K562 (cell line): ENCODE measurements at regions not wholly inside any gene's neighbourhood (a gene's known extent, or its start where the extent isn't known, plus 50 kb on each side); places are given as distances from the start of the nearest gene placed in this dataset.

ENCODE experiments used
- ATAC-seq: fragments of 200-7000 bp; cut with Tn5 transposase; 3 replicates; pipeline ENCODE4 v1.9.1; 2020; ENCODE audit warnings: moderate library complexity
- BruUV-seq: library from RNA; stranded (reverse); fragments of 400-500 nt; replicated peaks from 2 replicates; lab custom pipeline; 2021; lab: Mats Ljungman, UMichigan
- CTCF ChIA-PET: fragments of 300-600 bp; formaldehyde crosslinking; extraction: SDS; loops from one replicate; lab custom pipeline; 2021; ENCODE audit warnings: low intra/inter-chr PET ratio; lab: Yijun Ruan, JAX
- POLR2A ChIA-PET: fragments of 300-600, 350-650 bp; sonication (Branson Sonifier 250); formaldehyde crosslinking; extraction: SDS; loops from one replicate; lab custom pipeline; 2021; ENCODE audit warnings: antibody characterized with exemption, inconsistent platforms; lab: Yijun Ruan, JAX
- DNase-seq, 4 experiments: peaks; one replicate each; pipeline versions ENCODE4 v3.0.0 to v3.0.0-alpha.2; 2011 to 2018; ENCODE audit warnings: low spot score in 3 of 4, mixed read lengths in 3 of 4; ENCODE audit errors: extremely low read depth in 1 of 4
- FAIRE-seq: peaks from 2 replicates; lab custom pipeline; 2011; peaks lifted over from hg19 to GRCh38; lab: Jason Lieb, UNC
- H2AFZ ChIP-seq: 2 replicates; pipeline ENCODE4 v1.6.0; 2011; ENCODE audit warnings: low read depth, low read length, control low read depth, inconsistent platforms
- H3K27ac ChIP-seq: fragments of 200-600 bp; 3 replicates; pipeline ENCODE4 v1.8.0; 2011; ENCODE audit warnings: low read depth, mild to moderate bottlenecking, control low read depth, inconsistent platforms, low read length, moderate library complexity, mixed read lengths; ENCODE audit errors: extremely low read depth
- H3K27me3 ChIP-seq, 2 experiments: fragments of 300-600 bp in 1 of 2; 2 replicates in 1 of 2; 3 replicates in 1 of 2; pipeline versions ENCODE4 v1.6.0 to v1.8.0; 2011; ENCODE audit warnings: inconsistent platforms in 2 of 2, low read length in 2 of 2, mild to moderate bottlenecking in 1 of 2, mixed read lengths in 1 of 2, moderate library complexity in 1 of 2; ENCODE audit not compliant: control insufficient read depth in 2 of 2, insufficient read depth in 2 of 2
- H3K36me3 ChIP-seq: fragments of 300-600 bp; 3 replicates; pipeline ENCODE4 v1.8.0; 2011; ENCODE audit warnings: mild to moderate bottlenecking, low read length, inconsistent platforms; ENCODE audit not compliant: control insufficient read depth, insufficient read depth
- H3K4me1 ChIP-seq, 2 experiments: fragments of 200-600 bp in 1 of 2; replicated peaks in 1 of 2; 2 replicates in 1 of 2; 3 replicates in 1 of 2; pipeline versions ENCODE4 v1.5.1 to v1.8.0; 2011; ENCODE audit warnings: inconsistent platforms in 2 of 2, low read length in 2 of 2, mild to moderate bottlenecking in 1 of 2, mixed read lengths in 1 of 2, moderate library complexity in 1 of 2; ENCODE audit not compliant: control insufficient read depth in 2 of 2, insufficient read depth in 2 of 2
- H3K4me2 ChIP-seq: 2 replicates; pipeline ENCODE4 v1.6.1; 2011; ENCODE audit warnings: low read length, control low read depth, inconsistent platforms, mixed read lengths; ENCODE audit not compliant: insufficient read depth
- H3K4me3 ChIP-seq: fragments of 200-600 bp; sonication (generic), shearing (Covaris generic); 2 replicates; pipeline ENCODE4 v1.5.1; 2016; ENCODE audit warnings: control low read depth, inconsistent platforms
- H3K79me2 ChIP-seq: fragments of 200-600 bp; 3 replicates; pipeline ENCODE4 v1.8.0; 2011; ENCODE audit warnings: low read length, inconsistent platforms; ENCODE audit not compliant: control insufficient read depth, insufficient read depth
- H3K9ac ChIP-seq, 2 experiments: 2 replicates each; pipeline versions ENCODE4 v1.6.0 to v1.6.1; 2011; ENCODE audit warnings: low read depth in 2 of 2, low read length in 2 of 2, control low read depth in 1 of 2, inconsistent platforms in 1 of 2, mild to moderate bottlenecking in 1 of 2, mixed read lengths in 1 of 2; ENCODE audit not compliant: insufficient read depth in 1 of 2
- H3K9me1 ChIP-seq: one replicate; pipeline ENCODE4 v1.6.0; 2011; ENCODE audit warnings: inconsistent platforms, mild to moderate bottlenecking, low read length, moderate library complexity; ENCODE audit not compliant: control insufficient read depth, insufficient read depth
- H3K9me3 ChIP-seq: replicated peaks from 2 replicates; pipeline ENCODE4 v1.5.1; 2011; ENCODE audit warnings: low read depth, low read length, inconsistent platforms; ENCODE audit not compliant: control insufficient read depth, insufficient read depth
- H4K20me1 ChIP-seq: replicated peaks from 2 replicates; pipeline ENCODE4 v1.6.1; 2011; ENCODE audit warnings: low read length, inconsistent platforms, mixed read lengths; ENCODE audit not compliant: control insufficient read depth, insufficient read depth
- C11orf30 ChIP-seq: fragments of 450-650 bp; IDR thresholded peaks from 2 replicates; pipeline ENCODE4 v1.6.1; 2016; ENCODE audit warnings: low read depth, mild to moderate bottlenecking
- CBX3 ChIP-seq, 2 experiments: IDR thresholded peaks; 1 replicate in 1 of 2; 2 replicates in 1 of 2; pipeline ENCODE4 v1.6.1; 2012; ENCODE audit warnings: inconsistent platforms in 2 of 2, low read length in 2 of 2, borderline replicate concordance in 1 of 2, control low read depth in 1 of 2
- DMBX1 ChIP-seq: fragments of 250-450 bp; sonication (Bioruptor Pico); IDR thresholded peaks from 2 replicates; pipeline ENCODE4 v1.8.0; 2022; ENCODE audit warnings: inconsistent platforms, mild to moderate bottlenecking, moderate library complexity, borderline replicate concordance
- ELF1 ChIP-seq: fragments of 200-800 bp; sonication (Bioruptor generic); IDR thresholded peaks from 2 replicates; pipeline ENCODE4 v1.6.1; 2016; ENCODE audit warnings: missing genetic modification characterization, missing compliant biosample characterization
- GABPA ChIP-seq: fragments of 200-800 bp; sonication (Bioruptor generic); conservative IDR thresholded peaks from 2 replicates; pipeline ENCODE4 v1.6.1; 2016; ENCODE audit warnings: low read depth, missing genetic modification characterization, missing compliant biosample characterization
- GTF2F1 ChIP-seq: IDR thresholded peaks from 2 replicates; pipeline ENCODE4 v1.6.1; 2011; ENCODE audit warnings: low read depth, low read length, improper control_type of control experiment
- WGBS: fragments of 100-300 bp; shearing (Covaris generic); methylation state at CpG from one replicate; pipeline ENCODE4 v1.1.6; 2016; ENCODE audit warnings: low coverage, mixed read lengths; ENCODE audit not compliant: insufficient coverage; ENCODE audit errors: missing lambda C conversion rate; 5-methylcytosine and 5-hydroxymethylcytosine counted together
- in situ Hi-C: fragments of 300-500 bp; cut with MboI; formaldehyde crosslinking; loops from 4 replicates; pipeline ENCODE4 v1.15.0; 2018; ENCODE audit warnings: inconsistent platforms, mixed read lengths
- intact Hi-C: fragments of 100-400 bp; cut with micrococcal nuclease; formaldehyde crosslinking; loops from 2 replicates; pipeline ENCODE4 v1.14.2; 2022
- TF ChIP-seq, protein P1 (sequence below): fragments of 450-650 bp; formaldehyde crosslinking; IDR thresholded peaks from 2 replicates; pipeline ENCODE4 v1.4.0; 2022; ENCODE audit warnings: missing genetic modification characterization
- TF ChIP-seq, protein P2 (sequence below): fragments of 450-650 bp; IDR thresholded peaks from 2 replicates; pipeline ENCODE4 v1.6.1; 2016
- TF ChIP-seq, protein P3 (sequence below): sonication (generic); formaldehyde crosslinking; IDR thresholded peaks from 2 replicates; pipeline ENCODE4 v1.9.0; 2022; ENCODE audit warnings: mild to moderate bottlenecking, missing genetic modification reagents
- TF ChIP-seq, protein P4 (sequence below): fragments of 450-650 bp; IDR thresholded peaks from 2 replicates; pipeline ENCODE4 v1.6.1; 2018; ENCODE audit not compliant: partially characterized antibody
- TF ChIP-seq, protein P5 (sequence below): sonication (generic); formaldehyde crosslinking; IDR thresholded peaks from 2 replicates; pipeline ENCODE4 v1.8.0; 2022; ENCODE audit warnings: mild to moderate bottlenecking, low read depth, missing genetic modification reagents

DNA sequence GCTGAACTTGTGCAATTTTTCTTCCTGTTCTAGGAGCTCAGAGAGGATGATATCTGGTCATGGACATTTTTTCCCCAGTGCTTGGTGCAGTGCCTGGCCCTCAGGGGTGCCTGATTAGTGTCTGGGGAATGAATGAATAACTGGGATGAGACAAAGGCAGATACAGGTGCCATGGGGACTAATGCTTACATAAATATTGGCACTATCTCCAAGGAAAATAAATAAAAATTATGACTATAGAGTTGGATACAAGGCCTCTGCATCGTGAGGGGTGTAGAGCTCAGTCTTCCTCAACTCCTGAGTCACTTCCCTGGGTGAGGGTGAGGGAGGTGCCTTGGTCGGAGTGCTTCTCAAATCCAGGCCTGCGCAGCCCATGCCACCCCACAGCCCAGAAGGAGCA lies 188.6 kb downstream of the KCNA5 start (continued):
- TF ChIP-seq DMBX1 (CRISPR knock-in tag), result no peak
- TF ChIP-seq, protein P1, sequence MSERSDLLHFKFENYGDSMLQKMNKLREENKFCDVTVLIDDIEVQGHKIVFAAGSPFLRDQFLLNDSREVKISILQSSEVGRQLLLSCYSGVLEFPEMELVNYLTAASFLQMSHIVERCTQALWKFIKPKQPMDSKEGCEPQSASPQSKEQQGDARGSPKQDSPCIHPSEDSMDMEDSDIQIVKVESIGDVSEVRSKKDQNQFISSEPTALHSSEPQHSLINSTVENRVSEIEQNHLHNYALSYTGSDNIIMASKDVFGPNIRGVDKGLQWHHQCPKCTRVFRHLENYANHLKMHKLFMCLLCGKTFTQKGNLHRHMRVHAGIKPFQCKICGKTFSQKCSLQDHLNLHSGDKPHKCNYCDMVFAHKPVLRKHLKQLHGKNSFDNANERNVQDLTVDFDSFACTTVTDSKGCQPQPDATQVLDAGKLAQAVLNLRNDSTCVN, result no peak

DNA sequence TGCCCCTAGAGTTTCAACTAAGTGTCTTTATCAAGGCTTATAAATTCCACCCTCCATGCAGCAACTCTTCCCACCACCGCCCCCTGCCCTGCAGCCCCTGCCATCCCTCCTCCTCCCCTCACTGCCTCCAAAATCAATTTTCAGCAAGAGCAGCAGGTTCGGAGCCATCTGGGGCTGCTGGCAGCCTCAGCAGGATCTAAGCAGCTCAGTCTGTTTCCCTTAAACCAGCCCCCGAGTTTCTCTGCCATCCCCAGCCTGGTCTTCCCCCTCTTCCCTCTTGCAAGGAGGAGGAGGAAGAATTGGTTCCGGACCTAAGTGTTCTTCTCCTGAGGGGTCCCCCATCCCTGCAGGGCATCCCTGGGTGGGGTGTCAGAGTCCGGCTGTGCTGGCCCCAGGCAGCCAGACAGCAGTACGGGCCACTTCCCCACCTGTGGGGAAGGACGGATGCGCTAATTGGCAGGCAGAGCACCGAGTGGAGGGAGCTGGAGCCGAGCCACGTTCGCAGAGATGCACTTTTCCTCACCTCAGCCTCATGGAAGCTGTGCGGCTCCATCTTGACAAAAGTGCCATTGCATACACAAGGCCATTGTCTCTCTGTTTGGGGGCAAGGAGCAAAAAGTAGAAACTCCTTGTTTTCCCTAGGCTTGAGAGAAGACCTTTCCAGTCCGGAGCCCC lies 189.3 kb downstream of the KCNA5 start:
- no peak for DNase-seq
- Histone ChIP-seq H3K27ac (no peak overlapping the region), H3K9me1 (no peaks in the 10 kb centered on the region), H2AFZ (no peak overlapping the region), H3K9me3 (no peaks in the 10 kb centered on the region), H3K9ac (no peak overlapping the region), H3K4me2 (no peak overlapping the region), H4K20me1 (no peaks in the 10 kb centered on the region), H3K36me3 (no peaks in the 10 kb centered on the region), H3K27me3 (peaks cover 0 to 6% of the 10 kb centered on the region in 2 experiments; a peak in 2 of 5 replicates), H3K4me1 (0 out of 5 replicates have a peak, but pooled peaks cover 0 to 4% of the 10 kb centered on the region in 2 experiments), H3K79me2 (no peaks in the 10 kb centered on the region), H3K4me3 (no peak overlapping the region)
- intact Hi-C loops, result no loop called here
- WGBS, result 4% methylated on average over 12 of the region's 14 CpGs
- ChIA-PET CTCF (no interaction called here), POLR2A (no interaction called here)
- no peak for FAIRE-seq
- ATAC-seq, result no peak
- no TSS peak for BruUV-seq
- in situ Hi-C loops, result no loop called here
- TF ChIP-seq, protein P2, sequence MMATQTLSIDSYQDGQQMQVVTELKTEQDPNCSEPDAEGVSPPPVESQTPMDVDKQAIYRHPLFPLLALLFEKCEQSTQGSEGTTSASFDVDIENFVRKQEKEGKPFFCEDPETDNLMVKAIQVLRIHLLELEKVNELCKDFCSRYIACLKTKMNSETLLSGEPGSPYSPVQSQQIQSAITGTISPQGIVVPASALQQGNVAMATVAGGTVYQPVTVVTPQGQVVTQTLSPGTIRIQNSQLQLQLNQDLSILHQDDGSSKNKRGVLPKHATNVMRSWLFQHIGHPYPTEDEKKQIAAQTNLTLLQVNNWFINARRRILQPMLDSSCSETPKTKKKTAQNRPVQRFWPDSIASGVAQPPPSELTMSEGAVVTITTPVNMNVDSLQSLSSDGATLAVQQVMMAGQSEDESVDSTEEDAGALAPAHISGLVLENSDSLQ, result no peak
- TF ChIP-seq GABPA (tag) (no peak), C11orf30 (no peak), GTF2F1 (no peak), ELF1 (tag) (no peak), CBX3 (IDR thresholded peaks at IDR 0.05; ENCODE audit: borderline replicate concordance in 1 of 2, low read length in 2 of 2) (no peak)
- TF ChIP-seq, protein P3, sequence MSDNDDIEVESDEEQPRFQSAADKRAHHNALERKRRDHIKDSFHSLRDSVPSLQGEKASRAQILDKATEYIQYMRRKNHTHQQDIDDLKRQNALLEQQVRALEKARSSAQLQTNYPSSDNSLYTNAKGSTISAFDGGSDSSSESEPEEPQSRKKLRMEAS (CRISPR knock-in tag), result no peak
- TF ChIP-seq, protein P4, sequence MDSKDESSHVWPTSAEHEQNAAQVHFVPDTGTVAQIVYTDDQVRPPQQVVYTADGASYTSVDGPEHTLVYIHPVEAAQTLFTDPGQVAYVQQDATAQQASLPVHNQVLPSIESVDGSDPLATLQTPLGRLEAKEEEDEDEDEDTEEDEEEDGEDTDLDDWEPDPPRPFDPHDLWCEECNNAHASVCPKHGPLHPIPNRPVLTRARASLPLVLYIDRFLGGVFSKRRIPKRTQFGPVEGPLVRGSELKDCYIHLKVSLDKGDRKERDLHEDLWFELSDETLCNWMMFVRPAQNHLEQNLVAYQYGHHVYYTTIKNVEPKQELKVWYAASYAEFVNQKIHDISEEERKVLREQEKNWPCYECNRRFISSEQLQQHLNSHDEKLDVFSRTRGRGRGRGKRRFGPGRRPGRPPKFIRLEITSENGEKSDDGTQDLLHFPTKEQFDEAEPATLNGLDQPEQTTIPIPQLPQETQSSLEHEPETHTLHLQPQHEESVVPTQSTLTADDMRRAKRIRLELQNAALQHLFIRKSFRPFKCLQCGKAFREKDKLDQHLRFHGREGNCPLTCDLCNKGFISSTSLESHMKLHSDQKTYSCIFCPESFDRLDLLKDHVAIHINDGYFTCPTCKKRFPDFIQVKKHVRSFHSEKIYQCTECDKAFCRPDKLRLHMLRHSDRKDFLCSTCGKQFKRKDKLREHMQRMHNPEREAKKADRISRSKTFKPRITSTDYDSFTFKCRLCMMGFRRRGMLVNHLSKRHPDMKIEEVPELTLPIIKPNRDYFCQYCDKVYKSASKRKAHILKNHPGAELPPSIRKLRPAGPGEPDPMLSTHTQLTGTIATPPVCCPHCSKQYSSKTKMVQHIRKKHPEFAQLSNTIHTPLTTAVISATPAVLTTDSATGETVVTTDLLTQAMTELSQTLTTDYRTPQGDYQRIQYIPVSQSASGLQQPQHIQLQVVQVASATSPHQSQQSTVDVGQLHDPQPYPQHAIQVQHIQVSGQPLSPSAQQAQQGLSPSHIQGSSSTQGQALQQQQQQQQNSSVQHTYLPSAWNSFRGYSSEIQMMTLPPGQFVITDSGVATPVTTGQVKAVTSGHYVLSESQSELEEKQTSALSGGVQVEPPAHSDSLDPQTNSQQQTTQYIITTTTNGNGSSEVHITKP, result no peak
- TF ChIP-seq, protein P5, sequence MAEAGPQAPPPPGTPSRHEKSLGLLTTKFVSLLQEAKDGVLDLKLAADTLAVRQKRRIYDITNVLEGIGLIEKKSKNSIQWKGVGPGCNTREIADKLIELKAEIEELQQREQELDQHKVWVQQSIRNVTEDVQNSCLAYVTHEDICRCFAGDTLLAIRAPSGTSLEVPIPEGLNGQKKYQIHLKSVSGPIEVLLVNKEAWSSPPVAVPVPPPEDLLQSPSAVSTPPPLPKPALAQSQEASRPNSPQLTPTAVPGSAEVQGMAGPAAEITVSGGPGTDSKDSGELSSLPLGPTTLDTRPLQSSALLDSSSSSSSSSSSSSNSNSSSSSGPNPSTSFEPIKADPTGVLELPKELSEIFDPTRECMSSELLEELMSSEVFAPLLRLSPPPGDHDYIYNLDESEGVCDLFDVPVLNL, result no peak
